ENCODE measurements at regions not wholly inside any gene's neighbourhood (a gene's known extent, or its start where the extent isn't known, plus 50 kb on each side); places are given as distances from the start of the nearest gene placed in this dataset.

DNA sequence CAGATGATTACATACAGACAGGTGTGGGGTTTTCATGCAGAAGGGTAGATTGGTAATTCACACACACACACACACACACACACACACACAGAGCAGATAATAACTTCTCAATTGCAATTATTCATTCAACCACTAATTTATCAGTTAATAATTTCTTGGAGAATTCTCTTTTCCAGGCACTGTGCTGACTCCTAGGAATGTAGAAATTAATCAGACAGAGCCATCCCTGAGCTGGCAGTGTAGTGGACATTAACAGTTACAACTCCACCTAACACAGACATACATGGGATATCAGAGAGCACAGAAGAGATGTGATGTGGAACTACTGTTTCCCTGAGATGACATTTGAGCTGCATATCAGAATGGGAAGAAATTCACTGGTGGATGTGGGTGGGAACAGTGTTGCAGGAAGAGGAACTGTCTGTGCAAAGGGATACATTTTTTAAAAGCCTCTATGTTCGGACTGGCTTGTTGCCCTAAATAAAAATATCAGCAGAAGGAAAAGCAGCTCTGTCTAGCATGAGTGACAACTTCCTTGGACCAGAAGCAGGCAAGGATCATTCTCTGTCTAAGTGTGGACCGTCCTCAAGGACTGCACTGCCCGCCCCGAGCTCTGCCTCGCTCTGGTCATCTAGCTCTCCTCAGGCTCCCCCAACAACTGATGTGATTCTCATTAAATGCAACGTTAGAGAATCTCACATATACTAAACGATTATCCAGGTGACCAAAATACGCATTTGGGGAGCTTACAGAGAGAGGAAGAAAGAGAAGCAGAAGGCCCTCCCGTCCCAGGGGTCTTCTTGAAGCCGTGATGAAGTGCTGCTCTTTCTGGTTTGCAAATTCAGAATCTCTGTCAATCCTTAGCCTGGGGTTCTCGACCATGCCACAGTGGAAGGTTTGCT is 173.4 kb upstream of the TRIB2 start:
- TF ChIP-seq, protein P1, sequence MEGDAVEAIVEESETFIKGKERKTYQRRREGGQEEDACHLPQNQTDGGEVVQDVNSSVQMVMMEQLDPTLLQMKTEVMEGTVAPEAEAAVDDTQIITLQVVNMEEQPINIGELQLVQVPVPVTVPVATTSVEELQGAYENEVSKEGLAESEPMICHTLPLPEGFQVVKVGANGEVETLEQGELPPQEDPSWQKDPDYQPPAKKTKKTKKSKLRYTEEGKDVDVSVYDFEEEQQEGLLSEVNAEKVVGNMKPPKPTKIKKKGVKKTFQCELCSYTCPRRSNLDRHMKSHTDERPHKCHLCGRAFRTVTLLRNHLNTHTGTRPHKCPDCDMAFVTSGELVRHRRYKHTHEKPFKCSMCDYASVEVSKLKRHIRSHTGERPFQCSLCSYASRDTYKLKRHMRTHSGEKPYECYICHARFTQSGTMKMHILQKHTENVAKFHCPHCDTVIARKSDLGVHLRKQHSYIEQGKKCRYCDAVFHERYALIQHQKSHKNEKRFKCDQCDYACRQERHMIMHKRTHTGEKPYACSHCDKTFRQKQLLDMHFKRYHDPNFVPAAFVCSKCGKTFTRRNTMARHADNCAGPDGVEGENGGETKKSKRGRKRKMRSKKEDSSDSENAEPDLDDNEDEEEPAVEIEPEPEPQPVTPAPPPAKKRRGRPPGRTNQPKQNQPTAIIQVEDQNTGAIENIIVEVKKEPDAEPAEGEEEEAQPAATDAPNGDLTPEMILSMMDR (conservative IDR thresholded peaks at IDR 0.05) = no peak
- TF ChIP-seq EZH2 (IDR thresholded peaks at IDR 0.05; ENCODE audit: low read depth) = no peak
